Suprapubic skin (tissue), 4 donors: ENCODE measurements at regions not wholly inside any gene's neighbourhood (a gene's known extent, or its start where the extent isn't known, plus 50 kb on each side); places are given as distances from the start of the nearest gene placed in this dataset.

ENCODE experiments used
- EP300 ChIP-seq: sonication (generic); formaldehyde crosslinking; IDR thresholded peaks from one replicate; pipeline ENCODE4 v1.6.1; 2017; ENCODE audit warnings: antibody characterized with exemption
- POLR2A ChIP-seq, 2 donors: fragments of 450-650 bp; IDR thresholded peaks; one replicate each; pipeline ENCODE4 v1.6.1; 2017; ENCODE audit warnings: antibody characterized with exemption in 2 of 2, mild to moderate bottlenecking in 2 of 2, moderate library complexity in 2 of 2
- POLR2AphosphoS5 ChIP-seq, 3 donors: sonication (generic); formaldehyde crosslinking; IDR thresholded peaks; one replicate each; pipeline ENCODE4 v1.6.1; 2017; ENCODE audit warnings: antibody characterized with exemption in 3 of 3
- TF ChIP-seq, protein P1 (sequence below), 2 donors: fragments of 200-600 bp in 1 of 2; fragments of 450-650 bp in 1 of 2; sonication (generic) in 1 of 2; IDR thresholded peaks; one replicate each; pipeline ENCODE4 v1.5.1; 2016 to 2019; ENCODE audit warnings: antibody characterized with exemption in 2 of 2, mild to moderate bottlenecking in 1 of 2, moderate library complexity in 1 of 2

DNA sequence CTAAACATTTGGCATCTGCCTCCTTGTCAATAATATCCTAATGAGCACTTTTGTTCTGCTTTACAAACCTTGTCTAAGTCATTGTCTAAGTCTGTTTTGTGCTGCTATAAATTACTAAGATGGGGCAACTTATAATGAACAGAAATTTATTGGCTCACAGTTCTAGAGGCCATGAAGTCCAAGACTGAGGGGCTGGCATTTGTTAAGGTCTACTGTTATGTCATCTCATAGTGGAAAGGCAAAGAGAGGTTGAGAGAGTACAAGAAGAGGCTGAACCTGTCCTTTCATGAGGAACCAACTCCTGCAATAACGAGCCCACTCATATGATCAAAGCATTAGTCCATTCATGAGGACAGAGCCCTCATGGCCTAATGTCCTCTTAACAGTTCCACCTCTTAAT is 72.7 kb upstream of the KLF12 start:
- TF ChIP-seq, protein P1, sequence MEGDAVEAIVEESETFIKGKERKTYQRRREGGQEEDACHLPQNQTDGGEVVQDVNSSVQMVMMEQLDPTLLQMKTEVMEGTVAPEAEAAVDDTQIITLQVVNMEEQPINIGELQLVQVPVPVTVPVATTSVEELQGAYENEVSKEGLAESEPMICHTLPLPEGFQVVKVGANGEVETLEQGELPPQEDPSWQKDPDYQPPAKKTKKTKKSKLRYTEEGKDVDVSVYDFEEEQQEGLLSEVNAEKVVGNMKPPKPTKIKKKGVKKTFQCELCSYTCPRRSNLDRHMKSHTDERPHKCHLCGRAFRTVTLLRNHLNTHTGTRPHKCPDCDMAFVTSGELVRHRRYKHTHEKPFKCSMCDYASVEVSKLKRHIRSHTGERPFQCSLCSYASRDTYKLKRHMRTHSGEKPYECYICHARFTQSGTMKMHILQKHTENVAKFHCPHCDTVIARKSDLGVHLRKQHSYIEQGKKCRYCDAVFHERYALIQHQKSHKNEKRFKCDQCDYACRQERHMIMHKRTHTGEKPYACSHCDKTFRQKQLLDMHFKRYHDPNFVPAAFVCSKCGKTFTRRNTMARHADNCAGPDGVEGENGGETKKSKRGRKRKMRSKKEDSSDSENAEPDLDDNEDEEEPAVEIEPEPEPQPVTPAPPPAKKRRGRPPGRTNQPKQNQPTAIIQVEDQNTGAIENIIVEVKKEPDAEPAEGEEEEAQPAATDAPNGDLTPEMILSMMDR (IDR thresholded peaks at IDR 0.05), result no peak
- no peak for TF ChIP-seq POLR2A (IDR thresholded peaks at IDR 0.05)
- no peak for TF ChIP-seq POLR2AphosphoS5 (IDR thresholded peaks at IDR 0.05)
- TF ChIP-seq EP300, result no peak
